GM20000 (cell line): ENCODE measurements at regions not wholly inside any gene's neighbourhood (a gene's known extent, or its start where the extent isn't known, plus 50 kb on each side); places are given as distances from the start of the nearest gene placed in this dataset.

Experiments used
- DNase-seq: peaks from one replicate; pipeline ENCODE4 v3.0.0; 2012; ENCODE audit warnings: low spot score
- CTCF ChIP-seq: IDR thresholded peaks from 2 replicates; pipeline ENCODE4 v1.5.1; 2012; ENCODE audit warnings: mild to moderate bottlenecking, control low read depth; ENCODE audit errors: extremely low read depth, missing control alignments

GRCh38 chrX:3968749-3969148 lies 255.3 kb upstream of the PRKX start:
- no peak for DNase-seq

DNA sequence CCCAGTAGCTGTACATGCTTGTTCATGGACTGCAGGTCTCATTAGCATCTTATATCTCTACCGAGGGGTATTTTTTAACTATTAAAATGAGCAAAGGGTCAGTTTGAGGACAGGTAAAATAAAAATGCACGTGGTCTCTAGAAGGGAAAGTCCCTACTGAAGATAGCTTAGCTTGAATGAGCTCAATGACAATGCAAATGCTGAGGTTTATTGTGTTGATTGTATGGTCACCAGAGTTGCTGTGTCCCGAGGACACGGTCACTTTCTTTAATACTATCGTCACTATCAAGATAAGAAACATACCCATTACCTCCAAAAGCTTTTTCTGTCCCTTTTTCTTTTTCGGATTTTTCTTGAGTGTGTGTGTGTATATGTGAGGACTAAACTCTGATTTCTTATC lies 250.5 kb upstream of the PRKX start:
- no peak for TF ChIP-seq CTCF
- no peak for DNase-seq

More at GRCh38 chrX:3968749-3969148, 255.3 kb upstream of the PRKX start:
- no peak for TF ChIP-seq CTCF

- no peak for TF ChIP-seq CTCF
- no peak for DNase-seq
Observed at GRCh38 chrX:3962511-3963311, 249.3 kb upstream of the PRKX start.

DNA sequence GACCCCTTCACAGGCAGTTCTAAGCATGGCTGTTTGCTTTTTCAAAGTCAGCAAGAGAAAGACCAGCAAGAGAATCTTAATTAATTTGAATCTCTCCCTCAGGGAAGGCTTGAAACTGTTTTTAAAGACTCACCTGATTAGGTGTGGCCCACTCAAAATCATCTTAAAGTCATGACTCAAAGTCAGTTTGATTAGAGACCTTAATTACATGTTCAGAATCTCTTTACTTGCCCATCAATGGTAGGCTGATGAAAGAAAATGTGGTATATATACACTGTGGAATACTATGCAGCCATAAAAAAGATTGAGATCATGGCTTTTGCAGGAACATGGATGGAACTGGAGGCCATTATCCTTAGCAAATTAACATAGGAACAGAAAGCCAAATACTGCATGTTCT lies 247.5 kb upstream of the PRKX start:
- DNase-seq: no peak
- TF ChIP-seq CTCF: no peak

DNA sequence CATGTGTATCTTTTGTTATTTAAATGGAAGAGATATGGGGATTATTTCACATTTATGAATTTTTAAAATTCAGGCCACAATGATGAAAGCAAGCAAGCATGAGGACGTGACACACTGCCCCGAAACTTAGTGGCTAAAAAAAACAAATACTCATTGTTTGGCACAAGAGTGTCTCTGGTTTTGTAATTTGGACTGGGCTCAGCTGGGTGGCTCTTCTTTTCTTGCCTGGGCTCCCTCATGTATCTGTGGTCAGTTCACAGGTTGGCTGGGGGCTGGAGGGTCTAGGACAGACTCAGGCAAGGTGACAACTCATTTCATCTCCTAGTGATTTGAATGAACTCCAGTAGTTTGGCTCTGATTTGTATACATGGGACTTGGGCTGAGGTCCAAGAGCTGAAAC lies 238.4 kb upstream of the PRKX start:
- no peak for DNase-seq
- TF ChIP-seq CTCF: no peak

- DNase-seq: no peak
- TF ChIP-seq CTCF: no peak
Observed at GRCh38 chrX:3950373-3950772, 236.9 kb upstream of the PRKX start.

- TF ChIP-seq CTCF: no peak
- no peak for DNase-seq
Observed at GRCh38 chrX:3943965-3944364, 230.5 kb upstream of the PRKX start.
